ENCODE measurements at regions not wholly inside any gene's neighbourhood (a gene's known extent, or its start where the extent isn't known, plus 50 kb on each side); places are given as distances from the start of the nearest gene placed in this dataset.

DNA sequence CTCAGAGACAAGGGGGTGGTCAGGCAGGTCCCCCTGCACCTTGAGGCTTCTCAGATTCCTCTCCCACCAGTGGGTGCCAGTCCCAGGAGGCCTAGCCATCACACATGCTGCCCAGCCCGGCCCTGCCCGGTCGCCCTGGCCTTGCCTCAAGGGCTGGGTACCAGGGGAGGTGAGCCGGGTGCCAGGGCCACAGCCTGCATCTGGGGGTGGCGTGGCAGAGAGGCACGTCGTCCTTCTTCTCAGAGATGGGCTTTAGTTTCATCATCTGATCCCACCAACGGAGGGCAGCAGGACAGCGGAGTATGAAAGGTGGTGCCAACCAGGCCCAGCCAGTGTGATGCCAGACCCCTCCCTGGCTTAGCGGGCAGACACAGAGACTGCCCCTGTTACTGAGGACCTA, 161.7 kb downstream of the TFCP2L1 start:
- DNase-seq = no peak

DNA sequence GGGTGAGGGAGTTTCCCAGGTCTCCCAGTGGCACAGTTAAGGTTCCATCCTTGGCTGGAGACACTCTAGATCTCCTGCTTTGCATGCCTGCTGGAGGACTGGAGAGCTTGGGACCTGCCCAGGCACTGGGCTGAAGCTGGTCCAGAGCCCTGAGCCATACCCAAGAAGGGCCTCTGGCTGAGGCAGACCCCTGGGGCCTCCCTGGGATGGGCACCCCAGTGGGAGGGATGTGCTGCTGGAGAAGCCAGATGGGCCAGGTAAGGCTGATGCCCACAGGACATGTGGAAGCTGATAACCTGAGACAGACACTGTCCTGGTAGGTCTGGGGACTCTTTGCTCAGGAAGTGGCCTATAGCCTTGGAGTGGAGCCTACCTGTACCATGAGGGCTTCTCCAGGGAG, 160.7 kb downstream of the TFCP2L1 start:
- DNase-seq = no peak

DNA sequence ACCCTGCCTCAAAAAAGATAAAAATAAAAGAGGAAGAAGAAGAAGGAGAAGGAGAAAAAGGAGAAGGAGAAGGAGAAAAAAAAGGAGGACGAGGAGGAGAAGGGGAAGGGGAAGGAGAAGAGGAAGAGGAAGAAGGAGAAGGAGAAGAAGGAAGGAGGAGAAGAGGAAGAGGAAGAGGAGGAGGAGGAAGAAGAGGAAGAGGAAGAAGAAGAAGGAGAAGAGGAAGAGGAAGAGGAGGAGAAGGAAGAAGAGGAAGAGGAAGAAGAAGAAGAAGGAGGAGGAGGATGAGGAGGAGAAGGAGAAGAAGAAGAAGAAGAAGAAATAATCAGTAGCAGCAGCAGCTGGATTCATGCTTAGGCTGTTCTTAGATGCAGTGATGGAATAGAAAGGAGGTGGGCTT, 159.7 kb downstream of the TFCP2L1 start:
- no peak for DNase-seq

DNA sequence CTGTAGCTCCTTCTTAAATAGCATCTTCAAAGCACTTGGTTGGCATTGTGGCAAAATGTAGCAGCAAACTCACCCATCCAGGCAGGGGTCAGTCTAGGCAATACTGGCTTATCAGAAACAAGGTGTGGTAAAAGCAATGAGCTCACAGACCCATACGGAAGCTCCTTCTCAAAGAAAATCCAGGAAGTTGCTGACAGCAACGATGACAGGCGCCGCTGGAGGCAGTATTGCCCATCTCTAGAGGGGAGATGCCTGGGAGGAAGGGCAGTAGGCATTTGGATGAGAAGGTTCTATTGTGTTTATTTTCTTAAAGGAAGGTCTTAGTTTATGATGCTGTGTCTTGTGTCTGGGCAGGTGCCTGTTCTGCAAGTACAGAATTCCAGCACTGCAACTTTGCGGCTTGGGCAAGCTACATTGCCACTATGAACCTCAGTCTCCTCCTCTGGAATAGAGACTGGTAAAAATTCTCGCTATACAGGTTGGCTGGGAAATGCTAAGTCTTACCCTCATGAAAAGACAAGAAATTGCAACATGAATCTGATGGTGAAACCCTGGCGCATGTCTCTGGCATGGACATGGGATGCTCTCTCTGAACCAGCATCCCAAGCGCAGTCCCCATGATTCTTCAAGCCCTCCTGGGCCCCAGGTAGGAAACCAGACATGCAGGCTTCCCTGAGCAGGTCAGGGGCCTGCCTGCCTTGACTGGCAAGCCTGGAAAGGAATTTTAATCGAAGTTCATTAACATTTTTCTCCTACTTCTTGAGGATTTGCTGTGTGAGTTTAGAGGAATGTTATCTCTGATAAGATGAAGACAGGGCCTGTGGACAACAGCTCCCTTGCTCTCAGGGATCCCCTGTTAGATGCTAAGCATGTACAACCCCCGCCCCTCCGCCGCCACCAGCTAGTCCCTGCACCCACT, 156.0 kb downstream of the TFCP2L1 start:
- DNase-seq = no peak

DNA sequence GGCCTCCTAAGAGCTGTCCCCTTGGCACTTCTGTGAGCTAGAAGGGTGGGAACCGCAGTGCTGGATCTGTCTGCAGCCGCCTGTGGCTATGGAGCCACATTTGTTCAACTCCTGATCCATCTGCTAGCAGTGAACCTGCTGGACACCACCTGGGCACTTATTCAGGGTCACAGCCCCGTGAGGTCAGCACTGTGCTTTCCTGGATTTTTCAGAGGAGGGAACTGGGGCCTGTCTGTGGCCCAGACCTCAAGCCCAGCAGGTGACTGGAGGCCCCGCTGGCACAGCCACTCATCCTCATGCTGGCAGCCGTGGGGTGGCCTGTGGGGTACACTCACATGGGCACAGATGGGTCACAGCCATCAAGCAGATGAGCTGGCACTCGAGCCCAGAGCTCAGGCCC, 155.3 kb downstream of the TFCP2L1 start:
- no peak for DNase-seq

DNA sequence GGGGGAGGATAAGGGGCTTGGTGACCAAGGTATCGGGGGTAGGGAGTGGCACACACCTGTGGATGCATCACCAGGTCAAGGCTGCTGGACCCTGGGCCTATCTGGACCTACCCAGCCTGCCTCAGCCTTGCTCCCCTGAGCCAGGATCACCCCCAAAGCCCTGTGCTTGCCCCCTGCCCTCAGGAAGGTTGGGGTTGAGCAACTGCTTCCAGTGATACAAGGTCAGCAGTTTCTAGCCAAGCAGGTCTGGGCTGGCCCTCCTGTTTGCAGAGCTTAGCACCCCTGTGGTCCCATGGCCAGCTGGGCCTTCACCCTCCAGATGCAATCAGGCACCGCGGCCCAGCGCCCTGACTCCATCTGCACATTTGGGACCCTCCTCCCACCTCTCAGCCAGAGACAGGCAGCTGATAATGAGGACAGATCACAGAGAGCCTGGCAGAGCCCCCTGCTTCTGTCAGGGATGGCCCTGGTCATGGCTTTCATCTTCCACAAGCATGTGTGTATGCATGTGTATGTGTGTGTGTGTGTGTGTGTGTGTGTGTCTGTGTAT, 154.6 kb downstream of the TFCP2L1 start:
- no peak for DNase-seq

DNA sequence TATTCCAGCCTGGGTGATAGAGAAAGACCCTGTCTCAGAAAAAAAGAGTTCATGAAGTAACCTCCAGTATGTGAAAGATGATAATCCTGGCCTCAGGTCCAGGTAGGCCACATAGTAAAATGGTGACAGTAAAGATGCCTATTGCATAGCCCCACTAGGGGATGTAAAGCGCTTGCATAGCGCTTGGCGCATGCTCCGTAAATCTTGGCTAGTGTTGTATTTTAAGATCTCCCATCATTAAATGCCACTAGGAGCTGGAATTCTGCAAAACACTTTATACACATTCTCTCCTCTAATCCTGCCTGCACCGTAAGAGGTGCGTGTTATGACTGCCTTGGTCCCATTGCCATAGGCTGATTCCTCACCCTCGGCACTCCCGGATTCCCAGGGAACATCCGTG, 153.6 kb downstream of the TFCP2L1 start:
- DNase-seq = no peak

DNA sequence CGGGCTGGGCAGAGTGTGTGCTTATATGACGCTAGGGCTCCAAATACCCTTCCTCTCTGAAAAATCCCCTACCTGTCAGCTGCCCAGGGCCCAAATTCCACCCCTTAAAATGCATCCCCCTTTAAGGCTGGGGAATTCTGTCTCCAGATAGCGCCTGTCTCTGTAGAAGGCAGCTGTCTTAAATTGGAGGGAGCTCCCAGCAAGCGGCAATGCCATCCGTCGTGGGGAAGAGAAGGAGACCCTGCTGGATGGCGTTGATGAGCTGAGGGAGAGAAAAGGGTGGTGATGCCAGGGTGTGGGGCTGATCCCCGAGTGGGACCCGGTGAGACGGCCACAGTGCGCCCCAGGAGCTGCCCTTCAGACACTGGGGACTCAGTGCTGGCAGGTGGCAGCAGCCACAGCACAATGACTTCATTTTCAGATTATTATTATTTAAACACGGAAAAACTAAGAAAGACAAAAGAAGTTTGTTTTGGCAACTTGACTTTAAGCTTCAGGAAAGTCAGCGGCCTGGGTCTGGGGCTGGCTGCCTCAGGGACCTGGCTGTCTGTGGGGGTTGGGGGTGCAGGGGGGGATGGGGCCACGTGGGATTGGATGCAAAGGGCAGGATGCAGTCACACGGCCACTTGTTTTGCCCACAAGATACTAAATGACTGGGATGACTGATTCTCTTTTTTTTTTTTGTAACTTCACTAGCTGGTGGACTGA, 152.8 kb downstream of the TFCP2L1 start:
- DNase-seq = no peak

DNA sequence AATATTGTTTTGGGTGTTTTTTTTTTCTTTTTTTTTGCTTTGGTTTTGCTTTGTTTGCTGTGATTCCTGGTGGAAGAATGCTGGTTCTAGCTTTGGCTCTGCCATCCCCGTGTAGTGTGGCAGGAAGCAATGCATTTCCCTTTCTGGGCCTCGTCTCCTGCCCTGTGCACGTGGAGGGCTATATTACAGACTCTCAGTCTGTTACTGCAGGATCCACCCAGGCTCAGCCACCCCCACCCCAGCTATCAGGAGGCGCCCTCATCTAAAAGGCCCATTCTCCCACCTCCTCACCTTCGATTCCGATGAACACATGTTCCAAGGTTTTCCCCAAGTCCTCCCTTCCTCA, 152.3 kb downstream of the TFCP2L1 start:
- no peak for DNase-seq

DNA sequence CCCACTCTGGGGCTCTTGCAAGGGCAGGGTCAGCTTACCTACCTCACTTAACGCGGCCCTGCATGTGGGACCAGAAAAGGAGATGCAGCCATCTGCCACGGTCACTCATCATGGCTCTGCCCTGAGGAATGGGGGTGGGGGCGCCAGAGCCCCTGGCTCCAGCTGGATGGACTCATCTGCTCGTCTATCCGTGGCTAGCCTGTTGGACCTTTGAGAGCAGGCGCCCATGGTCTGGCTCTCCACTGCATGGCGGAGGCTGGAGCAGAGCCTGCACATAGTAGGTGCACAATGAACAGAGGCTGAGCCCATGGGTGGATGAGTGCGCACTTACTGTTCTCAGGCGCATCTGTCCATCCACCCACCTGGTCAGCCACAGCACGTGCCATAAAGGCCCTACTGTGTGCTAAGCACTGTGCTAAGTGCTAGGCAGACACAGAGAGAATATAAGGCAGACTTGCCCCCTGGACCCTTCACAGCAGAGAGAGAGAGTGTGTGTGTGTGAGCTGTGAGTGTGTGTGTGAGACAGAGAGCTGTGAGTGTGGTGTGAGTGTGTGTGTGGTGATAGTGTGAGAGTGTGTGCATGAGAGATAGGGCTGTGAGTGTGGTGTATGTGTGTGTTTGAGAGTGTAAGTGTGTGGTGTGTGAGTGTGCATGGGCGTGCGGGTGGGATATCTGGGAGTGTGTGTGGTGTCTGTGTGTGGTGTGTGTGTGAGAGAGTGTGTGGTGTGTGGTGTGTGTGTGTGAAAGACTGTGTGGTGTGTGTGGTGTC, 151.3 kb downstream of the TFCP2L1 start:
- DNase-seq = no peak

DNA sequence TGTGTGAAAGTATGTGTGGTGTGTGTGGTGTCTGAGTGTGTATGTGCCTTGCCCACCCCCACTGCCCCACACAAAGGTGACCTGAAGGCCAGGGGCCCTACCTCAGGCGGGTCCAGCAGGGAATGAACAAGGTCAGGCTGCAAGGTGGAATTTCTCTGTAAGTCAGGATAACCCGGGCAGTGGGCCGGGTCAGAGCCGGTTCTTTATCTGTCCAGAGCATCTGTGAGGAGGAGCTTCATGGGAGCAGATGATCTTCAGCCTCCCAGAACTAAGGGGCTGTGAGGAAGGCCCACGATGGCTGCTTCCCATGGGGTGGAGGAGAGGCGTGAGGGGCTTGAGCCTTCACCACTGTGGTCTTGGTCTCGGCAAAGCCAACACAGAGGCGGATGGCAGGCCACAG, 150.3 kb downstream of the TFCP2L1 start:
- DNase-seq = peak; percentile 5

DNA sequence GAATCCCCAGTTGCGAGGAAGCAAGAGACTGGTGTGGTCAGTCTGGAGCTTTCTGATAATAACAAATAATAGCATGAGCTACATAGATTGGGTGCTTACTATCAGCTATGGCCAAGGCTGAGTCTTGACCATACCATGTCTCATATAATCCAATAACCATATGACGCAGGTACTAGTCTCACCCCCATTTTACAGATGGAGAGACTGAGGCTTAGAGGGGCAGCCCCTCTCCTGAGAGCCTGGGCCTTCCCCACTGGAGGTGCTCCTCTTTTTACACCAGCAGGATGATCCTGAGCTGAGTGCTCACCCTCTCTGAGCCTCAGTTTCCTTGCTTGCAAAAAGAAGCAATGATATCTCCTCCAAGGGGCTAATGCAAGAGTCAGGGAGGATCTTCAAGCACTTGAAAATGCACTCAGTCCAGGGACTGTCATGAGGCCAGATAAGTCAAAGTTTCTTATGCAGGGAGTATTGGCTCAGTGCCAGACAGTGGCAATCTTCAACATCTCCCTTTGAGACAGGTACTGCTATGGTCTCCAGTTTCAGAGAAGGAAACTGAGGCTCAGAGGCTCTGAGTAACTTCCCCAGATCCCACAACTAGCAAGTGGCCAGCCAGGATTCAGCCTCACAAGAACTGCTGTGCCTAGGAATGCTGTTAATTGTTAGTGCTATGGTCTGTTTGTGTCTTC, 149.7 kb downstream of the TFCP2L1 start:
- DNase-seq = peak; percentile 30

DNA sequence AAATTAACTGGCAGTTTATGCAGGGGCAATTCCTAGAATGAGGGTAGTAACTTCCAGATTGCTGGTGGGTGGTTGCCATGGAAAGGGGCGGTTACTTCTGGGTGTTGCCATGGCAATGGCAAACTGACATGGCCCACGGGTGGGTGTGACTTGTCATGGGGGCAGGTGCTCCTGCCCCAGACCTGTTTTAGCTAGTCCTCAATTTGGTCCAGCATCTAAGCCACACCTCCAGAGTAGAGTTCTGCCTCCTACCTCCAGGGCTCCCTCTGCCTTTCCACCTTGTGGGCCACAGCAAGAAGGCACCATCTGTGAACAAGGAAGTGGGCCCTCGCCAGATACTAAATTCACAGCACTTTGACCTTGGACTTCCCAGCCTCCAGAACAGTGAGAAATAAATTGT, 148.7 kb downstream of the TFCP2L1 start:
- DNase-seq = no peak

DNA sequence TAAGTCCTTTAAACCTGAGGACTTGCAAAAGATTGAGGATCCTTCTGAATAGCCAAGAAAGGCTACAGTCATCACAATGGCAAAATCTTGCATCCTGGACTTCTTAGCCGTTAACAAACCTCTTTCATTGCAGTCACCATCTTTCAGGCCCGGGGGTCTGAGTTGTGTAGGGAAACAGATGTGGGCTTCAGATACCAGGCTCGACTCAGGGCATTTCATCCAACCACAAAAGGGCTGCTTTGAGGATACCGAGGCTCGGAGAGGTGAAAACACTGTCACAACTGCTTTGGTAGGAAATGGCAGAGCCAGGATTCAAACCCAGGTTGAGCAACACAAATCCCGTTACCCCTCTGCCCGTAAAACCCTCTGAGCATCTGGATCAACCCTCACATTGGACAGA, 147.4 kb downstream of the TFCP2L1 start:
- no peak for DNase-seq

DNA sequence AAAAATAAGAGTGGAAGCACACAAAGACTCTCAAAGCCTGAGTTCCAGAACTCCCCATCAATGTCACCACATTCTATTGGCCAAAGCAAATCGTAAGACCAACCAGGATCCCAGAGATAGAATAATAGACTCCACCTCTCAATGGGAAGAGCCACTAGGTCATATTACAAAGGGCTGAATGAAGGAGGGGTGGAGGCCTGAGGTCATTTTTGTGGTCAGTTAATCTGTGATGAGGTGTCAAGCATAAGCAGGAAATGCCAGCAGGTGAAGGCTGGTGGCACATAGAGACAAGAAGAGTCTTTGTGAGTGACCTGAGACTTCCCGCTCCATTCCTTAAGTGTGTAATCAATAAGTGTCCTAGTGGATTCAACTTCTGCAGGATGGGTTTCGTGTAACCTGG, 144.3 kb downstream of the TFCP2L1 start:
- no peak for DNase-seq

DNA sequence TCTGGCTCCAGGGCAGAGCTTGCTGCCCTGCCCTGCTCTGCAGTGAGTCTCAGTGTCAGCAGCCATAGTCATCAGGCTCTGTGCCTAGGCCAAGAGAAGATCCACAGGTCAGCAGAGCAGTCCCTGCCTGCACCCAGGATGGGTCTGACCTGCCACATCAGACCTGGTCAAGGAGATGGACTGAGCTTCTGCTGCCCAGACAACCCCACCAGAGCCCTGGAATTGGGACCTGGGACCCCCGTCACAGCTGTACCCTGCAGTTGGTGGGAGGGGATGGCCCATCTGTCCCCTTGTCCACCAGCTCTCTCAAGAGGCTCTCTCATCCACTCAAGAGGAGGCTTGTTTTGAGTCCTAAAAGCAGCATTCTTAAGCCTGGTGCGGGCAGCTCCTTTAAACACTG, 142.6 kb downstream of the TFCP2L1 start:
- DNase-seq = no peak

DNA sequence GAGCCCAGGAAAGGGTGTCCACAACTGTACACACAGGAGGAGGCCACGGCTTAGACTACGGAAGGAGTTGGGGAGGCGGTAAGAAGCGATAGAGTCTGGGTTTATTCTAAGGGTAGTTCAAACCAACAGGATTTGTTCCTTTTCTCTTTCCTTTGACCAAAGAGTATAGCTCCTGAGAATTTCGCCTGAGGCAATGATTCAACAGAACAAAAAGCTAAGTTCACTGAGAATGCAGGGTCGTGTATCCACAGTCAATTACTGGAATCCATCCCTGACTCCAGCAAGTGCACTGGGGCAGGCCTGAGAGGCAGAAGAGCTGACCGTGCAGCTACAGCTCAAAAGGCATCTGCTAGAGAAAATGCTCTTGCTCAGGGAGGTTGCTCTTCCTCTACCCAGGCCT, 140.9 kb downstream of the TFCP2L1 start:
- no peak for DNase-seq

DNA sequence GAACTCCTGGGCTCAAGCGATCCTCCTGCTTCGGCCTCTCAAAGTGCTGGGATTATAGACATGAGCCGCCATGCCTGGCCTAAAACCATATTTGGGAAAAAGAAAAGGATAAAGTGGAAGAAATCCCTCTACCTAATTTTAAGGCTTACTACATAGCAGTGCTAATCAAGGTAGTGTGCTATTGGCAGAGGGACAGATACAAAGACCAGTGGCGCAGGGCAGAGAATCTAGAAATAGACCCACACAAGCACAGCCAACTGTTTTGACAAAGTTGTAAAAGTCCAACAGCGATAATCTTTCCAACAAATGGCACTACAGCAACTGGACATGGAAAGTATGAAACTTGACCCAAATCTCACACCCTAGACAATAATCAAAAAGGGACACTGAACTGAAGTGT, 138.4 kb downstream of the TFCP2L1 start:
- DNase-seq = no peak

DNA sequence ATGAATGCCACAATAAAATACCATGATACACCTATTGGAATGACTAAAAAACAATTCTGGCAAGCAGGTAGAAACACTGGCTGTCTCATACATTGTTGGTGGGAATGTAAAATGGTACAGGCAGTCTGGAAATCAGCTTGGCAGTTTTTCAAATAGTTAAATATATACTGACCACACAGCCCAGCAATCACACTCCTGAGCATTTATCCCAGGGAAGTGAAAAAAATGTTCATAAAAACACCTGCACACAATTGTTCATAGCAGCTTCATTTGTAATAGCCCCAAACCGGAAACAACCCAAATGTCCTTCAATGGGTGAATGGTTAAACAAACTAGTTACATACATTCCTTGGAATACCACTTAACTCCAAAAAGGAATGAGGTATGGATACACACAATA, 137.2 kb downstream of the TFCP2L1 start:
- no peak for DNase-seq

DNA sequence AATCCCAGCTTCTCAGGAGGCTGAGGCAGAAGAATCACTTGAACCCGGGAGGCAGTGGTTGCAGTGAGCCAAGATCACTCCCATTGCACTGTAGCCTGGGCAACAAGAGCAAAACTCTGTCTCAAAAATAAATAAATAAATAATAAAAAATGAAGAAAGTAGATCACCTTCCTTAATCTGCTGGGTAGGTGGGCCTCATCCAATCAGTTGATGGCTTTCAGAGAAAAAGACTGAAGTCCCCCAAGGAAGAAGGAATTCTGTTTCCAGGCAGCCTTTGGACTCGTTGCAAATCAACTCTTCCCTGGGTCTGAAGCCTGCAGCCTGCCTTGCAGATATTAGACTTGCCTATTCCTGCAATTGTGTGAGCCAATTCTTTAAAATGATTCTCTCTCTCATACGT, 136.5 kb downstream of the TFCP2L1 start:
- no peak for DNase-seq

DNA sequence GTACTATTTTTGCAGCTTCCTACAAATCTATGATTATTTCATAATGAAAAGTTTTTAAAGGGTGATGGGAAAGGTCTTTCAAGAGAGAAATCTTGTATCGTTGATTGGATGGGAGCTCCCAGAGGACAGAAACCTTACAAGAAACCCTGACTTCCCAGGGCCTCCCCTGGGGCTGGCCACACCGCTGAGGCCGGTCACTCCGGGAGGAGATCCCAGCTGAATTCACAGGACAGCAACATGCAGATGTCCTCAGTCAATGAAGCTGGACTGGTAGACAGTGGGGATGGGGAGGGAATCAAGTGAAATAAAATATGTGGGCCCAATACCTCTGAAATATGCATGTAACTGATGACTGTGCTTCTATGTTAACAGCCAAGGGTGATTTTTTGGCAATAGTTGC, 135.6 kb downstream of the TFCP2L1 start:
- no peak for DNase-seq

DNA sequence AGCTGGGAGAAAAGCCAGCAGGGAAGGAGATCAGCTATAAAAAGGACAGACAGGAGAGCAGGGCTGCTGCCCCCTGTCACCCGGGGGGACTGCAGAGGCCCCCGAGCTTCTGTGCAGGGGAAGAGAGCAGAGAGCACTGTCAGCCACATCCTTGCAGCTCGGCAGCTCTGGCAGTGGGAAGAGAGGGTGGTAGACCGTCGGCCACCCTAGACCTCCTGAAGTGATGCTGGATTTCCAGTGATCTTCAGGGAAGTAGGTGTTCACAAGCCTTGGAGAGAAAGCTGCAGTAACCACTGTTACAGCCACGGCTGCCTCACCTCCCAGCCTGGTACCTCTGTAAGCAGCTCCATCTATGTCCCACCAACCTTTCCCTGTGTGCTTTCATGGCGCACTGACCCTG, 134.9 kb downstream of the TFCP2L1 start:
- DNase-seq = no peak

DNA sequence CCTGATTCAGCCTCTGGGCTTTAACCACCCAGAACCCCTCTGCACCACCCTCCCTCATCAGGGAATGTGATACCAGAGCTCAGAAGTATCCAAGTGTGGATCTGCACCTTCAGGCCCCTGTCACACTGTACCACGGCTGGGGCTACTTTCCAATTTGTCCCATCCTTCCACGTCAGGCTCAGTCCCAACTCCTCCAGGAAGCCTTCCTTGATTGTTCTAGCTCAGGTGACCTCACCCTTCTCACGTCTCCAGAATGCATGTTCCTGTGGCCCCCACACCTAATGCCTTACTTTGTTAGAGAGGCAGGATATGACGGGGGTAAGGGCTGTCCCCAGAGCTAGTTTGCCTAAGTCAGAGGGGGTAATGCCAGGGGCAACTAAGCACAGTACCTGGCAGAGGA, 134.3 kb downstream of the TFCP2L1 start:
- DNase-seq = no peak

All from right forelimb (tissue), 1 donor.